GM18861 (cell line): ENCODE measurements at regions not wholly inside any gene's neighbourhood (a gene's known extent, or its start where the extent isn't known, plus 50 kb on each side); places are given as distances from the start of the nearest gene placed in this dataset.
"Not testable (repeated sequence)": the region's sequence is repeated elsewhere in the genome, so short reads cannot be mapped to it uniquely, and the experiment has no call there.

Experiments used
- ATAC-seq: cut with Tn5 transposase; IDR thresholded peaks from one replicate; pipeline ENCODE4 v1.9.1; 2021; ENCODE audit not compliant: unreplicated experiment

- ATAC-seq, result no peak
These were observed 573.5 kb downstream of the DSC3 start for GRCh38 chr18:30469091-30469490.

GRCh38 chr18:30465096-30465495 lies 577.4 kb downstream of the DSC3 start:
- no peak for ATAC-seq

- ATAC-seq, result no peak
These were observed 585.4 kb downstream of the DSC3 start for GRCh38 chr18:30457156-30457555.

- no peak for ATAC-seq
These were observed 586.8 kb downstream of the DSC3 start for GRCh38 chr18:30455741-30456140.

- ATAC-seq, result no peak
These were observed 587.6 kb downstream of the DSC3 start for GRCh38 chr18:30454920-30455319.

- no peak for ATAC-seq
These were observed 590.6 kb downstream of the DSC3 start for GRCh38 chr18:30451981-30452380.

GRCh38 chr18:30450927-30451326 lies 591.6 kb downstream of the DSC3 start:
- no peak for ATAC-seq

- ATAC-seq, result no peak
These were observed 595.9 kb downstream of the DSC3 start for GRCh38 chr18:30446605-30447004.

- no peak for ATAC-seq
These were observed 598.0 kb downstream of the DSC3 start for GRCh38 chr18:30444544-30444943.

GRCh38 chr18:30440351-30440750 lies 602.2 kb downstream of the DSC3 start:
- no peak for ATAC-seq

GRCh38 chr18:30439174-30439573 lies 603.4 kb downstream of the DSC3 start:
- no peak for ATAC-seq

- no peak for ATAC-seq
These were observed 610.2 kb downstream of the DSC3 start for GRCh38 chr18:30432349-30432748.

- not testable (repeated sequence) for ATAC-seq
These were observed 623.1 kb downstream of the DSC3 start for GRCh38 chr18:30419399-30419798.

GRCh38 chr18:30415903-30416302 lies 626.6 kb downstream of the DSC3 start:
- ATAC-seq, result no peak

GRCh38 chr18:30409120-30409519 lies 633.4 kb downstream of the DSC3 start:
- ATAC-seq, result no peak

- ATAC-seq, result no peak
These were observed 635.8 kb downstream of the DSC3 start for GRCh38 chr18:30406728-30407127.

GRCh38 chr18:30405038-30405437 lies 637.5 kb downstream of the DSC3 start:
- ATAC-seq, result no peak

GRCh38 chr18:30404422-30404821 lies 638.1 kb downstream of the DSC3 start:
- no peak for ATAC-seq

- no peak for ATAC-seq
These were observed 639.3 kb downstream of the DSC3 start for GRCh38 chr18:30403278-30403677.

GRCh38 chr18:30387401-30387800 lies 655.1 kb downstream of the DSC3 start:
- ATAC-seq, result no peak

- ATAC-seq, result no peak
These were observed 655.9 kb downstream of the DSC3 start for GRCh38 chr18:30386624-30387023.

GRCh38 chr18:30385684-30386083 lies 656.9 kb downstream of the DSC3 start:
- no peak for ATAC-seq

GRCh38 chr18:30381826-30382225 lies 660.7 kb downstream of the DSC3 start:
- no peak for ATAC-seq

- no peak for ATAC-seq
These were observed 664.4 kb downstream of the DSC3 start for GRCh38 chr18:30378097-30378496.
